ENCODE measurements at regions not wholly inside any gene's neighbourhood (a gene's known extent, or its start where the extent isn't known, plus 50 kb on each side); places are given as distances from the start of the nearest gene placed in this dataset.
"Not testable (repeated sequence)": the region's sequence is repeated elsewhere in the genome, so short reads cannot be mapped to it uniquely, and the experiment has no call there.

- H3K36me3 ChIP-seq (replicated peaks in 1 of 2; ENCODE audit: control insufficient read depth in 1 of 2, insufficient read depth in 2 of 2, low read length in 1 of 2); H2AFZ ChIP-seq (ENCODE audit: low read depth); H3F3A ChIP-seq (replicated peaks; ENCODE audit: insufficient read depth); POLR2A ChIA-PET; H3K27me3 ChIP-seq (ENCODE audit: insufficient read depth); DNase-seq; CTCF ChIA-PET; H3K4me2 ChIP-seq; H3K9me3 ChIP-seq; H3K27ac ChIP-seq (ENCODE audit: low read depth in 2 of 2, low read length in 1 of 2); H3K4me1 ChIP-seq (ENCODE audit: control insufficient read depth in 1 of 2, insufficient read depth in 2 of 2, low read depth in 1 of 2, low read length in 1 of 2); H3K79me2 ChIP-seq (ENCODE audit: insufficient read depth); H3K9me2 ChIP-seq; H3K4me3 ChIP-seq (ENCODE audit: low read depth in 2 of 2, low read length in 1 of 2); H3K9ac ChIP-seq; H4K20me1 ChIP-seq (ENCODE audit: insufficient read depth): not testable (repeated sequence)
- 2% methylated on average over 6 of the region's 6 CpGs for WGBS (ENCODE audit: low lambda C conversion rate)
Observed at GRCh38 chr11:49823188-49823587, 129.0 kb upstream of the OR4C13 start.

GRCh38 chr11:49850541-49850940 lies 101.7 kb upstream of the OR4C13 start:
- H3K27me3 ChIP-seq (ENCODE audit: insufficient read depth); H3K9me2 ChIP-seq; H4K20me1 ChIP-seq (ENCODE audit: insufficient read depth); H3K27ac ChIP-seq (ENCODE audit: low read depth in 2 of 2, low read length in 1 of 2); H3K4me1 ChIP-seq (ENCODE audit: control insufficient read depth in 1 of 2, insufficient read depth in 2 of 2, low read depth in 1 of 2, low read length in 1 of 2); H2AFZ ChIP-seq (ENCODE audit: low read depth); H3K4me2 ChIP-seq; CTCF ChIA-PET; H3K9ac ChIP-seq; H3K79me2 ChIP-seq (ENCODE audit: insufficient read depth); H3K36me3 ChIP-seq (replicated peaks in 1 of 2; ENCODE audit: control insufficient read depth in 1 of 2, insufficient read depth in 2 of 2, low read length in 1 of 2); H3K4me3 ChIP-seq (ENCODE audit: low read depth in 2 of 2, low read length in 1 of 2); POLR2A ChIA-PET; H3K9me3 ChIP-seq; H3F3A ChIP-seq (replicated peaks; ENCODE audit: insufficient read depth); DNase-seq: not testable (repeated sequence)
- 16% methylated on average over 10 of the region's 29 CpGs for WGBS (ENCODE audit: low lambda C conversion rate)

- ChIA-PET POLR2A (no interaction called here), CTCF (no interaction called here)
- H3K27ac ChIP-seq (ENCODE audit: low read depth in 2 of 2, low read length in 1 of 2) = no peak overlapping the region
- H3K4me2 ChIP-seq = no peak overlapping the region
- no peaks in the 10 kb centered on the region for H3K9me3 ChIP-seq
- no peaks in the 10 kb centered on the region for H3K36me3 ChIP-seq (replicated peaks in 1 of 2; ENCODE audit: control insufficient read depth in 1 of 2, insufficient read depth in 2 of 2, low read length in 1 of 2)
- H3K9ac ChIP-seq = no peak overlapping the region
- no peaks in the 10 kb centered on the region for H3K4me1 ChIP-seq (ENCODE audit: control insufficient read depth in 1 of 2, insufficient read depth in 2 of 2, low read depth in 1 of 2, low read length in 1 of 2)
- H3K27me3 ChIP-seq (ENCODE audit: insufficient read depth) = peaks cover 6% of the 10 kb centered on the region; the same call in 1 of the 2 replicates
- no peaks in the 10 kb centered on the region for H3K79me2 ChIP-seq (ENCODE audit: insufficient read depth)
- TF ChIP-seq EZH2phosphoT487 (IDR thresholded peaks at IDR 0.05; ENCODE audit: borderline replicate concordance, low read depth) (no peak), POLR2AphosphoS5 (IDR thresholded peaks at IDR 0.05; ENCODE audit: low read depth, low read length) (no peak), NFIC (IDR thresholded peaks at IDR 0.05; ENCODE audit: borderline replicate concordance) (no peak), RAD21 (IDR thresholded peaks at IDR 0.05; ENCODE audit: low read length) (no peak), SIN3A (IDR thresholded peaks at IDR 0.05; ENCODE audit: borderline replicate concordance, low read depth, low read length) (no peak), NRF1 (IDR thresholded peaks at IDR 0.05; ENCODE audit: low read depth, low read length) (no peak), CTCF (IDR thresholded peaks at IDR 0.05) (no peak), YY1 (IDR thresholded peaks at IDR 0.05; ENCODE audit: low read depth) (no peak), FOSL2 (IDR thresholded peaks at IDR 0.05; ENCODE audit: borderline replicate concordance, low read depth) (no peak), PBX3 (IDR thresholded peaks at IDR 0.05) (no peak), MAX (IDR thresholded peaks at IDR 0.05; ENCODE audit: low read depth) (no peak), SMC3 (IDR thresholded peaks at IDR 0.05; ENCODE audit: low read depth, low read length) (no peak), FOXJ3 (CRISPR knock-in tag; IDR thresholded peaks at IDR 0.05) (no peak), RXRA (IDR thresholded peaks at IDR 0.05; ENCODE audit: borderline replicate concordance, low read depth) (no peak), JUND (IDR thresholded peaks at IDR 0.05) (no peak), REST (IDR thresholded peaks at IDR 0.05; ENCODE audit: low read depth, low read length) (no peak), CHD2 (IDR thresholded peaks at IDR 0.05; ENCODE audit: low read length, partially characterized antibody) (no peak)
- H4K20me1 ChIP-seq (ENCODE audit: insufficient read depth) = no peaks in the 10 kb centered on the region
- no peaks in the 10 kb centered on the region for H3K9me2 ChIP-seq
- no peak overlapping the region for H3K4me3 ChIP-seq (ENCODE audit: low read depth in 2 of 2, low read length in 1 of 2)
- WGBS (ENCODE audit: low lambda C conversion rate) = 30% methylated on average over 14 of the region's 31 CpGs
- H2AFZ ChIP-seq (ENCODE audit: low read depth) = no peak overlapping the region
- no peak for DNase-seq
- no peaks in the 10 kb centered on the region for H3F3A ChIP-seq (replicated peaks; ENCODE audit: insufficient read depth)
Observed at GRCh38 chr11:49851511-49851910, 100.7 kb upstream of the OR4C13 start.

All from SK-N-SH (cell line).